PC-3 (cell line): ENCODE measurements at regions not wholly inside any gene's neighbourhood (a gene's known extent, or its start where the extent isn't known, plus 50 kb on each side); places are given as distances from the start of the nearest gene placed in this dataset.

Source experiments
- EZH2 ChIP-seq: fragments of 300-600 bp; sonication (generic); IDR thresholded peaks from one replicate; pipeline ENCODE4 v1.6.1; 2017; ENCODE audit warnings: antibody characterized with exemption, mild to moderate bottlenecking, low read length; ENCODE audit not compliant: unreplicated experiment
- TF ChIP-seq, protein P1 (sequence below): fragments of 300-600 bp; sonication (generic); conservative IDR thresholded peaks from 2 replicates; pipeline ENCODE4 v1.5.1; 2017; ENCODE audit warnings: antibody characterized with exemption, low read depth, mild to moderate bottlenecking, low read length

DNA sequence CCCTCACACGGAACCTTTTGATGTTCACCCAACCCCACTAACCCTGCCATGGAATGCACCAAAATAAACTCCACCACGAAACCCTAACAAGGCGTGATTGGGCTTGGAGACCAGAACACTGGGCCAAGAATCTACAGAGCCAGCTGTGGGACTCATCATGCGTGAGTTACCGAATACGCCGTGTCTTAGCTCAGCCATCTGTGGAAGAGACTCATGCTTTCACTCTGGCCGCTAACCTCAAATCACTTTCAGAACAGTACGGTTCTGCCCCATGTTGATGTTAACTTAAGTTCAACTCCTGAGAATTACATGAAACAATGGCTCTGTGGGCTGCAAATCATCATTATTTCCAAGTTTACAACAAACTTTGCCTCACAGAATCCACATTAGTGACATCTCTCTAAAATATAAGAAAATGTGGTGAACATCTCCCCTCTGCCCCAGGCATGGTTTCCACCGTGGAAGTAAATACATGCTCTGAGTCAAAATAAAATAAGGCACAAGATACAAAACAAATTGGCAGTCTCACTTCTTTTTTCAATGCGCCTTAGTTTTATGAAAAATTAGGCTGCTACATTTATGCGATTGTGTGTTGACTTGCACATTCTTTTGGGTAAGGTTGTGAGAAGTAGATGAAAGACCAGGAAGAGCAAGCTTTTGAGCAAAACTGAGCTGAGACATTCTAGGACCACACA is 308.9 kb upstream of the EXOC2 start:
- TF ChIP-seq, protein P1, sequence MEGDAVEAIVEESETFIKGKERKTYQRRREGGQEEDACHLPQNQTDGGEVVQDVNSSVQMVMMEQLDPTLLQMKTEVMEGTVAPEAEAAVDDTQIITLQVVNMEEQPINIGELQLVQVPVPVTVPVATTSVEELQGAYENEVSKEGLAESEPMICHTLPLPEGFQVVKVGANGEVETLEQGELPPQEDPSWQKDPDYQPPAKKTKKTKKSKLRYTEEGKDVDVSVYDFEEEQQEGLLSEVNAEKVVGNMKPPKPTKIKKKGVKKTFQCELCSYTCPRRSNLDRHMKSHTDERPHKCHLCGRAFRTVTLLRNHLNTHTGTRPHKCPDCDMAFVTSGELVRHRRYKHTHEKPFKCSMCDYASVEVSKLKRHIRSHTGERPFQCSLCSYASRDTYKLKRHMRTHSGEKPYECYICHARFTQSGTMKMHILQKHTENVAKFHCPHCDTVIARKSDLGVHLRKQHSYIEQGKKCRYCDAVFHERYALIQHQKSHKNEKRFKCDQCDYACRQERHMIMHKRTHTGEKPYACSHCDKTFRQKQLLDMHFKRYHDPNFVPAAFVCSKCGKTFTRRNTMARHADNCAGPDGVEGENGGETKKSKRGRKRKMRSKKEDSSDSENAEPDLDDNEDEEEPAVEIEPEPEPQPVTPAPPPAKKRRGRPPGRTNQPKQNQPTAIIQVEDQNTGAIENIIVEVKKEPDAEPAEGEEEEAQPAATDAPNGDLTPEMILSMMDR, result no peak
- no peak for TF ChIP-seq EZH2
